BLaER1 treated with 17β-estradiol and CSF1 and Interleukin-3, amounts not matched to agents 10 nM and 100 nM (cell line): ENCODE measurements at regions not wholly inside any gene's neighbourhood (a gene's known extent, or its start where the extent isn't known, plus 50 kb on each side); places are given as distances from the start of the nearest gene placed in this dataset.

Experiments
- H3K27ac ChIP-seq, 11 experiments: shearing (Covaris generic); formaldehyde crosslinking; 2 replicates each; pipeline ENCODE4 v1.8.1; 2022
- H3K27me3 ChIP-seq, 11 experiments: shearing (Covaris generic); formaldehyde crosslinking; 2 replicates each; pipeline ENCODE4 v1.8.1; 2022
- H3K36me3 ChIP-seq, 11 experiments: shearing (Covaris generic); formaldehyde crosslinking; 2 replicates each; pipeline ENCODE4 v1.8.1; 2022
- H3K4me1 ChIP-seq, 10 experiments: shearing (Covaris generic); formaldehyde crosslinking; 2 replicates each; pipeline ENCODE4 v1.8.1; 2022
- H3K4me2 ChIP-seq, 11 experiments: shearing (Covaris generic); formaldehyde crosslinking; 2 replicates each; pipeline ENCODE4 v1.8.1; 2022
- H3K4me3 ChIP-seq, 10 experiments: shearing (Covaris generic); formaldehyde crosslinking; 2 replicates each; pipeline ENCODE4 v1.8.1; 2022
- H3K9ac ChIP-seq, 11 experiments: shearing (Covaris generic); formaldehyde crosslinking; 2 replicates each; pipeline ENCODE4 v1.8.1; 2022
- H3K9me3 ChIP-seq, 11 experiments: shearing (Covaris generic); formaldehyde crosslinking; replicated peaks in 1 of 11; 2 replicates each; pipeline ENCODE4 v1.8.1; 2022
- H4K20me1 ChIP-seq, 11 experiments: shearing (Covaris generic); formaldehyde crosslinking; 2 replicates each; pipeline ENCODE4 v1.8.1; 2022
- Cebpa-rat ChIP-seq, 11 experiments: shearing (Covaris generic); IDR thresholded peaks; 2 replicates each; pipeline ENCODE4 v1.8.1; 2022

- no peaks in the 10 kb centered on the region for H3K9me3 ChIP-seq
- peaks cover 12 to 24% (median 17%) of the 10 kb centered on the region in 10 experiments for H3K4me1 ChIP-seq
- no peak overlapping the region for H3K4me3 ChIP-seq
- H3K4me2 ChIP-seq: no peak overlapping the region
- TF ChIP-seq Cebpa-rat (IDR thresholded peaks at IDR 0.05): no peak
- no peaks in the 10 kb centered on the region for H3K27me3 ChIP-seq
- no peaks in the 10 kb centered on the region for H3K36me3 ChIP-seq
- H3K9ac ChIP-seq: no peak overlapping the region
- no peaks in the 10 kb centered on the region for H4K20me1 ChIP-seq
- no peak overlapping the region for H3K27ac ChIP-seq
Measured at GRCh38 chr12:34186492-34186891, 164.2 kb downstream of the ALG10 start.

GRCh38 chr12:34188974-34189373, 166.7 kb downstream of the ALG10 start:
- H4K20me1 ChIP-seq: no peaks in the 10 kb centered on the region
- H3K9ac ChIP-seq: no peak overlapping the region
- H3K27ac ChIP-seq: no peak overlapping the region
- peak overlapping the region in 3 of 11 experiments; percentile 58 to 81 (median 61); a peak in 7 of 22 replicates for H3K4me2 ChIP-seq
- H3K36me3 ChIP-seq: no peaks in the 10 kb centered on the region
- H3K9me3 ChIP-seq: no peaks in the 10 kb centered on the region
- H3K4me3 ChIP-seq: no peak overlapping the region
- H3K27me3 ChIP-seq: no peaks in the 10 kb centered on the region
- H3K4me1 ChIP-seq: peaks cover 12 to 24% (median 17%) of the 10 kb centered on the region in 10 experiments
- TF ChIP-seq Cebpa-rat (IDR thresholded peaks at IDR 0.05): no peak

GRCh38 chr12:34190054-34190453, 167.8 kb downstream of the ALG10 start:
- no peak for TF ChIP-seq Cebpa-rat (IDR thresholded peaks at IDR 0.05)
- Histone ChIP-seq H3K36me3 (no peaks in the 10 kb centered on the region), H3K4me2 (peak overlapping the region; percentile 43 to 81 (median 58); a peak in 21 of 22 replicates), H3K9me3 (no peaks in the 10 kb centered on the region), H3K27ac (peak overlapping the region in 1 of 11 experiments; percentile 31; a peak in 1 of 22 replicates), H3K9ac (no peak overlapping the region), H4K20me1 (no peaks in the 10 kb centered on the region), H3K27me3 (no peaks in the 10 kb centered on the region), H3K4me1 (peaks cover 12 to 24% (median 17%) of the 10 kb centered on the region in 10 experiments), H3K4me3 (no peak overlapping the region)

- no peak for TF ChIP-seq Cebpa-rat (IDR thresholded peaks at IDR 0.05)
- H3K9me3 ChIP-seq: peaks cover 0 to 5% (median 0%) of the 10 kb centered on the region in 11 experiments; a peak in 3 of 22 replicates
- no peaks in the 10 kb centered on the region for H4K20me1 ChIP-seq
- peaks cover 0 to 2% (median 0%) of the 10 kb centered on the region in 10 experiments; a peak in 4 of 20 replicates for H3K4me1 ChIP-seq
- H3K36me3 ChIP-seq: no peaks in the 10 kb centered on the region
- H3K27ac ChIP-seq: no peak overlapping the region
- H3K4me2 ChIP-seq: no peak overlapping the region
- H3K4me3 ChIP-seq: no peak overlapping the region
- no peaks in the 10 kb centered on the region for H3K27me3 ChIP-seq
- H3K9ac ChIP-seq: no peak overlapping the region
Measured at GRCh38 chr12:34198924-34199323, 176.6 kb downstream of the ALG10 start.

GRCh38 chr12:34203866-34204620, 181.7 kb downstream of the ALG10 start:
- Histone ChIP-seq H3K27me3 (no peaks in the 10 kb centered on the region), H3K27ac (no peak overlapping the region), H4K20me1 (no peaks in the 10 kb centered on the region), H3K4me2 (peak overlapping the region in 9 of 11 experiments; percentile 26 to 70 (median 55); a peak in 15 of 22 replicates), H3K4me1 (peaks cover 0 to 20% (median 16%) of the 10 kb centered on the region in 10 experiments; a peak in 16 of 20 replicates), H3K9ac (no peak overlapping the region), H3K36me3 (no peaks in the 10 kb centered on the region), H3K9me3 (no peaks in the 10 kb centered on the region), H3K4me3 (no peak overlapping the region)
- no peak for TF ChIP-seq Cebpa-rat (IDR thresholded peaks at IDR 0.05)

- no peaks in the 10 kb centered on the region for H3K27me3 ChIP-seq
- peak overlapping the region; percentile 19 to 70 (median 52); a peak in 19 of 22 replicates for H3K4me2 ChIP-seq
- no peaks in the 10 kb centered on the region for H4K20me1 ChIP-seq
- H3K4me1 ChIP-seq: peaks cover 0 to 20% (median 16%) of the 10 kb centered on the region in 10 experiments; a peak in 16 of 20 replicates
- H3K27ac ChIP-seq: no peak overlapping the region
- H3K4me3 ChIP-seq: no peak overlapping the region
- no peaks in the 10 kb centered on the region for H3K36me3 ChIP-seq
- H3K9ac ChIP-seq: no peak overlapping the region
- TF ChIP-seq Cebpa-rat (IDR thresholded peaks at IDR 0.05): no peak
- no peaks in the 10 kb centered on the region for H3K9me3 ChIP-seq
Measured at GRCh38 chr12:34204830-34205285, 182.6 kb downstream of the ALG10 start.

- Histone ChIP-seq H3K9me3 (no peaks in the 10 kb centered on the region), H3K9ac (no peak overlapping the region)
- TF ChIP-seq Cebpa-rat (IDR thresholded peaks at IDR 0.05): no peak
Measured at GRCh38 chr12:34205401-34205800, 183.1 kb downstream of the ALG10 start.

GRCh38 chr12:34206061-34206785, 183.9 kb downstream of the ALG10 start:
- H3K4me3 ChIP-seq: no peak overlapping the region
- H4K20me1 ChIP-seq: no peaks in the 10 kb centered on the region
- no peak for TF ChIP-seq Cebpa-rat (IDR thresholded peaks at IDR 0.05)
- H3K36me3 ChIP-seq: no peaks in the 10 kb centered on the region
- H3K4me2 ChIP-seq: no peak overlapping the region
- H3K9me3 ChIP-seq: no peaks in the 10 kb centered on the region
- H3K9ac ChIP-seq: no peak overlapping the region
- H3K4me1 ChIP-seq: peaks cover 0 to 20% (median 16%) of the 10 kb centered on the region in 10 experiments; a peak in 16 of 20 replicates
- H3K27ac ChIP-seq: no peak overlapping the region
- no peaks in the 10 kb centered on the region for H3K27me3 ChIP-seq

More at GRCh38 chr12:34205401-34205800, 183.1 kb downstream of the ALG10 start:
- peak overlapping the region in 9 of 11 experiments; percentile 26 to 70 (median 55); a peak in 13 of 22 replicates for H3K4me2 ChIP-seq
- H3K36me3 ChIP-seq: no peaks in the 10 kb centered on the region
- H3K27ac ChIP-seq: no peak overlapping the region
- no peaks in the 10 kb centered on the region for H3K27me3 ChIP-seq
- peaks cover 0 to 20% (median 16%) of the 10 kb centered on the region in 10 experiments; a peak in 16 of 20 replicates for H3K4me1 ChIP-seq
- no peaks in the 10 kb centered on the region for H4K20me1 ChIP-seq
- no peak overlapping the region for H3K4me3 ChIP-seq

GRCh38 chr12:34207858-34208257, 185.6 kb downstream of the ALG10 start:
- Histone ChIP-seq H4K20me1 (no peaks in the 10 kb centered on the region), H3K4me1 (peaks cover 0 to 20% (median 16%) of the 10 kb centered on the region in 10 experiments; a peak in 16 of 20 replicates), H3K27ac (no peak overlapping the region), H3K36me3 (no peaks in the 10 kb centered on the region), H3K9ac (no peak overlapping the region), H3K4me3 (no peak overlapping the region), H3K9me3 (no peaks in the 10 kb centered on the region), H3K4me2 (no peak overlapping the region), H3K27me3 (no peaks in the 10 kb centered on the region)
- no peak for TF ChIP-seq Cebpa-rat (IDR thresholded peaks at IDR 0.05)
